NCI-H748 (cell line): ENCODE measurements at regions not wholly inside any gene's neighbourhood (a gene's known extent, or its start where the extent isn't known, plus 50 kb on each side); places are given as distances from the start of the nearest gene placed in this dataset.

Experiments used
- DNase-seq: peaks from one replicate; lab custom pipeline; 2025; ENCODE audit not compliant: unreplicated experiment; lab: John Stamatoyannopoulos, UW

GRCh38 chr18:22112215-22112614 lies 57.2 kb upstream of the GATA6 start:
- DNase-seq = no peak

DNA sequence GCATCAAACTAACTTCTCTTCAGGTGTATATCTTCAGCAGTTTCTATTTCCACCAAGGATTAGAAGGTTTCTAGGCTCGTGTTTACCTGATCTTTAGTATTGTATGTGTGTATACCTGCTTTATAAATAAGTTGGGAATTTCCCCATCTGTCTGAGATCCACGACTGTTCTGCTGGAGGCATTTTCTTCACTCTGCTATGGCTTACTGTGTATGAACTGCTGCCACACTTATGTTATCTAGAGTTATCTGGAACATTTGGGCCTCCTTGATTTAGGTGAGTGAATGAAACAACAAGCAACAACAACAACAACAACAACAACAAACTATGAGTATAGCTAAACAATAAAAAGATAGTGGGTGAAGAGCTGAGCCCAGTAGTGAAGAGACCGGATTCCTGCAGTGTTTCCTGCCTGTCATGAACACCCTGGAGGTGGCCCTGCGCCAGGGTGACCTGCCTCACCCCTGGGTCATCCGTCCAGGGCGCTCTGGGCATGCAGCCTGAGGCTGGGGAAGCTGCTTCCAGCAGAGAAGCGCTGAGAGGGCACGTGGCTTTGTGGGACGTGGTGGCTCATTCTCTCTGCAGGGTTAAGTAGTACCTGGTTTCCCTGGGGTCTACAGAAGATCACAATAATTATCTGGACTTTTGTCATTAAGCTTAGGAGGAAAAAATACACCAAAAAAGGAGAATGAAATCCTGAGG lies 56.1 kb upstream of the GATA6 start:
- no peak for DNase-seq

DNA sequence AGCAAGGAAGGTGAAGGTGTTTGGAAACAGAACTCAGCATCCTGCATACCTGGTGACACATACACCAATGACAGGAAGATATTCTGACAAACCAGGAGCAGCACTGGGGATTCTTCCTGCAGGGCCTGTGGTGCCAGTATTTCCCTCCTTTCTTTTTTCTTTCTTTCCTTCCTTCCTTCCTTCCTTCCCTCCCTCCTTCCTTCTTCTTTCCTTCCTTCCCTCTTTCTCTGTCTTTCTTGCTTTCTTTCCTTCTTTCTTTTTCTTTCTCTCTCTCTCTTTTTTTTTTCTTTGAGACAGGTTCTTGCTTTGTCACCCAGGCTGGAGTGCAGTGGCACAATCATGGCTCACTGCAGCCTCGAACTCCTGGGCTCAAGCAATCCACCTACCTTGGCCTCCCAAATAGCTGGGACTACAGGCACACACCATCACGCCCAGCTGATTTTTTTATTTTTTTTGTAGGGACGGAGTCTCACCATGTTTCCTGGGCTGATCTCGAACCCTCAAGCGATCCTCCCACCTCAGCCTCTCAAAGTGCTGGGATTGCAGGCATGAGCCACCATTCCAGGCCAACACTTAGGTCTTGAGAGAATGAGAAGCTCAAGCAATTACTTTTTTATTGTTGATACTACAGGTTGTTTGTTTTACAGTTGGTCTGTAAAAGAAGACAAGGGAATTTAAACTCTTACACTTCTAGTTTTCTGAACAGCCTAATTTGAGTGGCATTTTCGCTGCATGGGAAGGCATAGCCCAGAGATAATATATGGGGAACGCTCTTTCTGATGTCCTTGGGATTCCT lies 54.7 kb upstream of the GATA6 start:
- no peak for DNase-seq

DNA sequence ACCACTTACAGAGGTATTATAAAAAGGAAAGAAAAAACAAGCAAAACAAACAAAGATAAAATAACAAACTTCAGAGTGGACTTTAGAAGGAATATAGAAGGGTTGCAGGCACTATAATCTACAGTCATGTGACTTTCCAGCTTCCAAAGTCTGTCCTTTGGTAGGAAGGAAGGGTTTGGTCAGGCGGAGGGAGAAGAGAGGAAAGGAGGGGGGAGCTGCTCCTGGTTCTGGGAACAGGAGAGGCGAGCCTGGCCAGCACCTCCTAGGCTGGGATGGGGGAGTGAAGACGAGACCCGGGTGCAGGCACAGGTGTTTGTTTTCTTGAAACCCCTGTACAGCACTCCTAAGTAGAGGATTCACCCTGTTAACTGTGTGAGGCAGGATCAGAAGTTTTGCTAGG lies 53.8 kb upstream of the GATA6 start:
- no peak for DNase-seq
